Lower lobe of right lung (tissue), 2 donors: ENCODE measurements at regions not wholly inside any gene's neighbourhood (a gene's known extent, or its start where the extent isn't known, plus 50 kb on each side); places are given as distances from the start of the nearest gene placed in this dataset.
A peak's percentile ranks its signal among the peaks of the same experiment; 100 is the strongest.

Experiments
- ATAC-seq, 2 donors: fragments of 200-7000 bp; cut with Tn5 transposase; one replicate each; pipeline ENCODE4 v1.9.1; 2020 to 2022; ENCODE audit warnings: mild to moderate bottlenecking in 2 of 2, moderate library complexity in 2 of 2
- DNase-seq: peaks from one replicate; pipeline ENCODE4 v3.0.0-alpha.2; 2020
- H3K27ac ChIP-seq: fragments of 200-600 bp; one replicate; pipeline ENCODE4 v1.8.0; 2022
- H3K27me3 ChIP-seq: fragments of 200-600 bp; one replicate; pipeline ENCODE4 v1.8.0; 2022; ENCODE audit warnings: low read depth
- H3K36me3 ChIP-seq: fragments of 200-600 bp; one replicate; pipeline ENCODE4 v1.8.0; 2022; ENCODE audit warnings: mild to moderate bottlenecking
- H3K4me1 ChIP-seq: fragments of 200-600 bp; one replicate; pipeline ENCODE4 v1.8.0; 2022
- H3K4me3 ChIP-seq: fragments of 200-600 bp; one replicate; pipeline ENCODE4 v1.8.0; 2022; ENCODE audit warnings: mild to moderate bottlenecking
- H3K9me3 ChIP-seq: fragments of 200-600 bp; one replicate; pipeline ENCODE4 v1.8.0; 2022
- CTCF ChIP-seq: fragments of 200-600 bp; IDR thresholded peaks from one replicate; pipeline ENCODE4 v1.8.0; 2022; ENCODE audit warnings: antibody characterized with exemption, mild to moderate bottlenecking
- intact Hi-C: fragments of 100-400 bp; cut with DNase I; formaldehyde crosslinking; loops from one replicate; pipeline ENCODE4 v1.11.0; 2022
- donor health status: DM: no; HTN: yes; CAD: no; lungs with severe emphysema.

GRCh38 chr19:29096896-29097295, 116.1 kb downstream of the UQCRFS1 start:
- no peak overlapping the region for H3K4me3 ChIP-seq
- no peaks in the 10 kb centered on the region for H3K36me3 ChIP-seq
- no peaks in the 10 kb centered on the region for H3K27me3 ChIP-seq
- ATAC-seq (no peak), DNase-seq (no peak)
- TF ChIP-seq CTCF = no peak
- no peaks in the 10 kb centered on the region for H3K9me3 ChIP-seq
- peaks cover 6% of the 10 kb centered on the region for H3K4me1 ChIP-seq
- intact Hi-C loops = no loop called here
- no peak overlapping the region for H3K27ac ChIP-seq

- Histone ChIP-seq H3K27me3 (no peaks in the 10 kb centered on the region), H3K4me3 (no peak overlapping the region), H3K27ac (no peak overlapping the region), H3K9me3 (no peaks in the 10 kb centered on the region), H3K4me1 (no peaks in the 10 kb centered on the region), H3K36me3 (no peaks in the 10 kb centered on the region)
- intact Hi-C loops = no loop called here
- TF ChIP-seq CTCF = no peak
- ATAC-seq (no peak), DNase-seq (no peak)
Measured at GRCh38 chr19:29093553-29093908, 119.4 kb downstream of the UQCRFS1 start.

- Histone ChIP-seq H3K27me3 (no peaks in the 10 kb centered on the region), H3K27ac (no peak overlapping the region), H3K4me1 (no peaks in the 10 kb centered on the region), H3K9me3 (no peaks in the 10 kb centered on the region), H3K36me3 (no peaks in the 10 kb centered on the region), H3K4me3 (no peak overlapping the region)
- no peak for TF ChIP-seq CTCF
- intact Hi-C loops = no loop called here
- ATAC-seq (peak in 1 of 2 donors; percentile 37), DNase-seq (no peak)
Measured at GRCh38 chr19:29092712-29093552, 120.0 kb downstream of the UQCRFS1 start.

- H3K4me1 ChIP-seq = no peaks in the 10 kb centered on the region
- TF ChIP-seq CTCF = no peak
- intact Hi-C loops = no loop called here
- DNase-seq (no peak), ATAC-seq (no peak)
- no peak overlapping the region for H3K4me3 ChIP-seq
- H3K9me3 ChIP-seq = no peaks in the 10 kb centered on the region
- no peaks in the 10 kb centered on the region for H3K27me3 ChIP-seq
- no peak overlapping the region for H3K27ac ChIP-seq
- no peaks in the 10 kb centered on the region for H3K36me3 ChIP-seq
Measured at GRCh38 chr19:29090783-29091526, 122.0 kb downstream of the UQCRFS1 start.

- TF ChIP-seq CTCF = no peak
Measured at GRCh38 chr19:29089315-29089870, 123.6 kb downstream of the UQCRFS1 start.

More at GRCh38 chr19:29089315-29089870, 123.6 kb downstream of the UQCRFS1 start:
- H3K36me3 ChIP-seq = no peaks in the 10 kb centered on the region
- intact Hi-C loops = no loop called here
- H3K27ac ChIP-seq = no peak overlapping the region
- no peaks in the 10 kb centered on the region for H3K9me3 ChIP-seq
- H3K4me1 ChIP-seq = no peaks in the 10 kb centered on the region
- DNase-seq (no peak), ATAC-seq (no peak)
- H3K27me3 ChIP-seq = no peaks in the 10 kb centered on the region
- no peak overlapping the region for H3K4me3 ChIP-seq
